Activated T-cell treated with anti-CD3 and anti-CD28 coated beads for 48 hours (primary cell): ENCODE measurements at regions not wholly inside any gene's neighbourhood (a gene's known extent, or its start where the extent isn't known, plus 50 kb on each side); places are given as distances from the start of the nearest gene placed in this dataset.

Experiments used
- DNase-seq: peaks from one replicate; pipeline ENCODE4 v3.0.0-alpha.2; 2020; ENCODE audit warnings: low read depth

DNA sequence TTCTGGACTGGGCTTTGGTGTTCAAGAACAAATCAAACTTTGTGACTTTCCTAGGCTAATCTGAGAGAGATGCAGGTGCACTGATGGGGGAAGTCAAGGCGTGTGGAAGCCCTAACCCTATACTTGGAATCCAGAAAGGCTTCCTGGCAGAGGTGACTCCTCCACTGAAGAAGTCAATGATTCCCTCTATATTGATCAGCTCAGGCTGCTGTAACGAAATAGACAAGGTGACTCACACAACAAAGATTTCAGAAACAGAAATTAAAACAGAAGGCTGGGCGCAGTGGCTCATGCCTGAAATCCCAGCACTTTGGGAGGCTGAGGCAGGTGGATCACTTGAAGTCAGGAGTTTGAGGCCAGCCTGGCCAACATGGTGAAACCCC is 69.6 kb upstream of the GGTA1 start:
- no peak for DNase-seq

DNA sequence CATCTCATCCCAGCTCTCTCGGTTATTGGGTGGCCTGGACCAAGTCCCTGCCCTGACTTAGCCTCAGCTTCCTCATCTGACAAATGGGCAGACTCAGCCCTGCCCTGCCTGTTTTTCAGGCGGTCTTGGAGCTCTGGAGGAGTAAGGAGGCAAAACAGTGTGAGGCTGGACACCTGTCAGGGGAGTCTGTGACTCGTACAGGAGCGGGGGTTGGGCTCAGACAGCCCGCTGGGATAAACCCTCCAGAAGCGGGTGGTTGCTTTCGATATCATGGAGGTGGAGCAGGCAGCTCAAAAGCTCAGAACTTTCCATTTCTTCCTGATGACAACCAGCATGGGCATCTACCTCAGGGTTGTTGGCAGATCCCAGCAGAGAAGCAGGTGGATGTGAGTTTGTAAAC is 72.9 kb upstream of the GGTA1 start:
- DNase-seq, result no peak

DNA sequence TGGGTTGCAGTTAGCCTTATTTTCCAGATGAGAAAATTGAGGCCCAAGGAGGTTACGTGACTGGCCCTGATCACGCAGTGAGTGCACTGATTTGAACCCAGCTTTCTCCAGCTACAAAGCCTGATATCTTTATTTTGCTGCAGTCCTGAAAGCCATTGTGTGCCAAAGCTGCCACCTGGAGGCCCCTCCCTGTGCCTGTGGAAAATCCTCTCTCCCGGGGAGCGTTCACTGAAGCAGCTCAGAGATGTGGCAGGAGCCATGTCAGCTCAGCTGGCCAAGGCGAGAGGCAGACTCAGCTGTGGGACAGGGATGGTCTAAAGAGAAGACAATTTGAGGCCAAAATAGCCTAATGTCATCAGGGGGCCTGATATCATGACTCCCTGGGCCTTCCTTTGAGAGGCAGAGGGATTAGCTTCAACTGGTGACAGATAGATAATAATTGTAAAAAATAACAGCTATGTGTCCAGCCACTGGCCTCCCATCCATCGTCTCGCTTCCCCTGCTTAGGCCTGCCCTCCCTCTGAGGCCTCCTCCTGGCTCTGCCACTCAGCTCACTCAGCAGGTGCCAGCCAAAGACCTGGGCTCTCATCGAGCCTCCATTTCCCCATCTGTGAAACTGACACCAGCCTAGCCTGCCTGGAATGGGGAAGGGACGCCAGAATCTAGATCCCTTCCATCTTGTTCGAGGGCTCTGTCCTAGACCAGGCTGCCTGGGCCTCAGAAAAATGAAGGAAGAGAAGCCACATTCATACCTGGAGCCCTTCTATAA is 74.3 kb upstream of the GGTA1 start:
- no peak for DNase-seq

DNA sequence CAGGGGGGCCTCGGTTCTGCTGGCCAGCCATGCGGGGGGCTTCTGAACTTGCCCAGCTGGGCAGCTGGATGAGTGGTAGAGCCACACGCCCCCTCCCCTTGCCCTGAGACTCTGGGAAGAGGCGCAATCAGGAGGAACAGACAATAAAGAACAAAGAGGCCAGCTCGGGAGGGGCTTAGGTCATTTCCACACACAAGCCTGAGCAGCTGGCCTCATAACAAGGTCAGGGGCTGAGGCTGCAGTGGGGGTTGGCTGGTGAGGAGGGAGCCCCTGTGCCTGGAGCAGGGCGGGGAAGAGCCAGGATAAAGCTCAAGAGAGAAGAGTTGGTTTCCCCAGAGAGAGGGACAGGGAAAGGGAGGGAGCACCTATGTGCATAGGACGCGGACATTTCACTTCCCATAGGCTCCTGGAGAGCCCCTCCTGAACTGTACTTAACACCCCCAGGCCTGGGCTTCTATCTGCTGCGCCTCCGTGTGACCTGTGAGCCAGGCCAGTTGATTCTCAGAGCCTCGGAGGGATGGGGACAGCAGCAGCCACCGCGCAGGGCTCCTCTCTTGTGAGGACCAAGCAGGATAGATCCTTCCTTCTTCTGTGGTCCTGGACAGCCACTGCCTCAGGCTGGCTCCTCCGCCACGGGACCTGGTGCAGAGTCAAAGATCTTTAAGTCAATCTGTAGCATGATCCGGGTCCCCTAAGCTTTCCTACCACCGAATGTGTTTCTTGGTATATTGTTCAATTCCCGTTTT is 75.3 kb upstream of the GGTA1 start:
- no peak for DNase-seq

DNA sequence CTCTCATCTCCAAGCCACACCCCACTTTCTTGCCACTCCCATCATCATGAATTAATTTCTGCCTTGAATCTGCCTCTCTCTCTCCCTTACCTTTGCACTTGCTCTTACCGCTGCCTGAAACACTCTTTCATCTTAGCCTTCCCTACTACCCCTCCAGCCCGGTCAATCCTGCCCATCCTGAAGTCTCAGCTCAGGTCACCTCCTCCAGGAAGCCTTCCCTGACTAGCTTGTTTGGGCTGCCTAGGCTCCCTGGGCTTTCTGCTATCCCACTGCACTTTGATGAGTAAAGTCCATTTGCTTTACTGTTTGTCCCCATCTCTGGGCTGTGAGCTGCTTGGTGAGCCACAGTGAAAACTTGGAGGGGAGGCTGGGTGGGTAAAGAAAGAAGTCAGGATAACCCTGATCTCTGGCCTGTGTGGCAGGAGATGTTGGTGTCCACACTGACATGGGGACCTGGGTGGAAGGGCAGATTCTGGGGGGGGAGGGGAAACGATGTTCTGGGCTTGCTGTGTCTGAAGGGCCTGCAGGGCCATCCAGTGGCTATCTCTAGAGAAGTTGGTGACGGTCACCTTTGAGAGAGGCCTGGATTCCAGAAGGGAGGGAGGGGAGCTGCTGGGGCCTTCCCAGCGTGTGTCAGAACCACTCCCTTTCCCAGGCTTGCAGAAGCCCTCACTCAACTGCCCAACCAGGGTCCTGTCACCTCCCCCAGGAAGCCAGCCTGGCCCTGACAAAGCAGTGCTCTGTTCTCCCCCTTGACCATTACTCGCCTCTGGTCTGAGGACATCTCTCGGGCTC is 75.0 kb upstream of the DAB2IP start:
- no peak for DNase-seq

DNA sequence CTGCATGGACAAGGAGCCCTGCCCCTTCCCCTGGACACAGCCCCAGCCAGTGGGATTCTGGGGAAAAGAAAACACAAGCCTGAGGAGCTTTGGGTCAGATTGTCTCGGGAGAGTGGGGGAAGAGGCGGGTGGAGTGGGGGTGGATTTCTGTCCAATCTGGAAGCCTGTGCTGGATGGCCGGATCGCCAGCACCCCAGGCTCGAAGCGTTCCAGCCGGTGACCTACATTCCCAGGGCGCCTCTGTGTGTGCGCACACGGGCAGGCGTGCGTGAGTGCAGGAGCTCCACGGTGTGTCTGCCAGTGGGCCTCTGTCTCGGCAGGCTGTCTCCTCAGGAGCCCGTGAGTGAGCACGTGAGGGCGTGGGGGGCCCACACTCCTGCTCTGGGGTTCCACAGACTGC is 74.3 kb upstream of the DAB2IP start:
- no peak for DNase-seq

DNA sequence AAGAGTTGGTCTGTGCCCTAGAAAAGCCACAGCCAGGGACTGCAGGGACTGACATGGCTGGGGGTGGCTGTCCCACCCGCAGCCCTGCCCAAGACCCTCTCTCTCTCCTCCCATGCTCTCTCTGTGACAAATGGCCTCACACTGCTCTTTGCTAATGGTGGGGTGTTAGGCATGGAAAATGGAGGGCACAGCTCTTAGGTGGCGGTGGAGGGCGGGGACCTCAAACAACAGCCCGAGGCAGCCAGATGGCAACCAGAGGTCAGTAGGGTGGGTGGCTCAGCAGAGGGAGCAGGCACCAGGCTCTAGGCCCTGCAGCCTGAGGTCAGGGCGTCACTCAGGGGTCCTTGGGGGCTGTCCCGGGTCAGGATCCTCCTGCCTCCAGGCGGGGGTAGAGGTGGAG is 73.9 kb upstream of the DAB2IP start:
- no peak for DNase-seq

DNA sequence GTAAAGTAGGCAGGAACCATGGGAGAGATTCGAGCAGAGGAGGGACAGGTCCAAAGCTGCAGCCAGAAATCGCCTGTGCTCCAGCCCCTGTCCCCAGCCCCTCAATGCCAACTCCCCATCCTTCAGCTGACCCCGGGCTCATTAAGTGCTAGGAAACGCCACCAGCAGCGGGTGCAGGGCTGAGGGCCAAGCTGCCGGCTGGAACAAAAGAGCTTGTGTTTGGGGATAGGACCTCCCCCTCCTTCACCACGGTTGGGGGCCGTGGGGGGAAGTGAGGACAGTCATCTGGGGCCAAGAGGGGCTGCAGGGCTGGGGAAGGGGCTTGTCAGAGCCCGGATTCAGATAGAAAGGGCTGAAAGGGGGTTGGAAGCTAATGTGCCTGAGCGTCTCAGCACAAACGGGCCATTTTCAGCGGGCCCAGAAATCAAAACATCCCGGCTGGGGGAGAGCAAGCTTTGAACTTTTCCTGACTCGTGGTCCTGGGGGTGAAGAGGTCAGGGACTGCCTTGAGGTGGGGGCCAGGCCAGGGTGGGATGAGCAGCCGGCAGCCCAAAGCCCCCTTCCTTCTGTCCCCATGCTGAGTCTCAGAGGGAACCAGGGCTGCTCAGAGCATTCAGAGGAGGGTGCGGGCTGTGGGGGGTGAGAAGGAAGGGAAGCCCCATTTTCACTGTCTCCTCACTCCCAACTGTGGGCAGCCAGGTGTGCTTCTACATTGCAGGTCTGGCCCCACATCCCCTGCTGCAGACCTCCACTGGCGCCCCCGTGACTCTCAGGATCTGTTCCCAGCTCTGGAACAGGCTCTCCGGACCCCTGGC is 69.4 kb upstream of the DAB2IP start:
- no peak for DNase-seq

DNA sequence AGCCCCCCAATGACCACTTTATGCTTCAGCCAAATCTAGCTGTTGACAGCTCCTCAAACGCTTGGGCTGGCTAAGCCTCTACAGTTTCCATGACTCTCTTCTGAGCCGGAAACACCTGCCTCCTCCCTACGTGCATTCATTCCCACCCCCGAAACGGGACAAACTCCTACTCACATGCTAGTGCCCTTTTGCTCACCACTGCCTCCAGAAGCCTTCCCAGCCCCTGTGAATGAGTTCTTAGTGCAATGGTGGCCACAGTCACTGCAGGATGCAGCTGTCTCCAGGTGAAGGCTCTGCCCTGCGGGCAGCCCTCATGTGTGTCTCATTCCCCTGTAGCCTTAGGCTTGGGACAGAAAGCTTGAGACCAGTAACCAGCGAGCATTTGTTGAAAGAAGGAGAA is 68.8 kb upstream of the DAB2IP start:
- no peak for DNase-seq

DNA sequence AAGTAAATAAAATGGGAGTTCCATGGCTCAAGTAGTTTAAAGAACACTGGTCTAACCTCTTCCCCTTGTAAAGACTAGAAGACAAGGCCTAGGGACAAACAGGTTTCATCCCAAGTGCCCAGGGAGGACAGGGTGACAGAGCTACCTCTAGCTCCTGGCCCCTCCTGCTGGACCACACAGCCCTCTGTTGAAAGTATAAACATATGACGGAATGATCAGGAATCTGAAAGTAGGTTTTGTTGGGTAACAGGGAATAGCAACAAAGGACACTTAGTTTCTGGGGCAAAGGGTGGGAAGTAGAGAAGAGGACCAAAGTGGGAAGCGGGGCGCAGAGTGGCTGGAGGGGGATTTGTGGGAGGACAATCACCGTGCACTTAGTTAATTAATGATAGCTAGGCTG is 67.0 kb upstream of the DAB2IP start:
- no peak for DNase-seq

DNA sequence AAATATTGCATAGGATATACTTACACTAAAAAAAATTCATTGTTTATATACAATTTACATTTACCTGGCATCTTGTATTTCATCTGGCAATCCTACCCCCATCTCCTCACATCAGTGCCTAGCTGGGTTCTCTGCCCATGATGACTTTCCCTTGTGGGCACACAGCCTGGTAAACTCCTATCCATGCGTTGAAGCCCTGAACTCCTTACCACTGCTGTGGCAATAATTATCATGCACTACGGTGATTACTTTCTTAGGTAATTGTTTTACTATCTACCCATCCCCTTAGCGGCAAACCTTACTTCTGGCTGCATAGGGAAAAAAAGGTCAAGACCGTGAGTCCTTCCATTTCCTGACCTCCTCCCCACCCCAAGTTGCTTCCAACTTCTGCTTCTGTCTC is 63.6 kb upstream of the DAB2IP start:
- DNase-seq, result no peak

DNA sequence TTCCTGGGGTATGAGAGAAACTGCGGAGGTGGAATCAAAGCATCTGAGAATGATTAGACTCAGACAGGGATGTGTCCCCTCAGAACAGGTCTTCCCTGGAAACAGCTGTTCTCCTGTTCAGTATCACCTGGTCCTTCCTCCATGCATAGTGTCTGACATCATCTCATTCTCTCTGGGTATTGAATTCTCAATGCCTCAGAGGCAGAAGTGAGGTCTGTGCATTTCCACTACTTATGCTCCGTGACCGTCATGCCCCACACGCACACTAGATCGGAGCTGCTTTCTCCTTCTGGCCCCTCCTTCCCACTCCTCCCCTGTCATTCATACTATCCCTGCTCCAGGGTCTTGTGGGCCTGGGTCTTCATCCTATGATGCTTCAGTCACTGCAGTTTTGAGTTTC is 61.4 kb upstream of the DAB2IP start:
- DNase-seq, result no peak

DNA sequence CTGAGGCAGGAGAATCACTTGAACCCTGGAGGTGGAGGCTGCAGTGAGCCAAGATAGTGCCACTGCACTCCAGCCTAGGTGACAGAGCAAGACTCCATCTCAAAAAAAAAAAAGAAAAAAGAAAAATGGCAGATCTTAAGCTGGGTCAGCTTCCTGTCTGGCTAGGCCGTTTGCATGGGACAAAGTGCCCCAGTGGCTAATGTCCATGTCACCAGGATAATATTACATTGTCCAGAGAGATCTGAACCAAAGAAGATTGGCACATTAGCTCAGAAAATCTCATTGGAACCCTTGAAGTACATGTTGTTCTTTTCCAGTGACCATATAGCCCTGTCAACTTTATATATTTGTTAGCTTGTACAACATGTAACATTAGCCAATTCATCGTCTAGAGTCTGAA is 59.2 kb upstream of the DAB2IP start:
- DNase-seq, result no peak

DNA sequence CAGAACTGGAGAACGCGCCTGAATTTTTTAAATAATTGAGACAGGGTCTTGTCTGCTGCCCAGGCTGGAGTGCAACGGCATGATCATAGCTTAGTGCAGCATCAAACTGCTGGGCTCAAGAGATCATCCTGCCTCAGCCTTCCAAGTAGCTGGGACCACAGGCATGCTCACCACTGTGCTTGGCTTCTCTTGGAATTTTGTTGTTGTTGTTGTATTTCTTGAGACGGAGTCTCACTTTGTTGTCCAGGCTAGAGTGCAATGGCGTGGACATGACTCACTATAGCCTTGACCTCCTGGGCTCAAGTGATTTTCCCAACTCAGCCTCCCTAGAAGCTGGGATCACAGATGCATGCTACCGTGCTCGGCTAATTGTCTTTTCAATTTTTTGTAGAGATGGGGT is 58.4 kb upstream of the DAB2IP start:
- no peak for DNase-seq

DNA sequence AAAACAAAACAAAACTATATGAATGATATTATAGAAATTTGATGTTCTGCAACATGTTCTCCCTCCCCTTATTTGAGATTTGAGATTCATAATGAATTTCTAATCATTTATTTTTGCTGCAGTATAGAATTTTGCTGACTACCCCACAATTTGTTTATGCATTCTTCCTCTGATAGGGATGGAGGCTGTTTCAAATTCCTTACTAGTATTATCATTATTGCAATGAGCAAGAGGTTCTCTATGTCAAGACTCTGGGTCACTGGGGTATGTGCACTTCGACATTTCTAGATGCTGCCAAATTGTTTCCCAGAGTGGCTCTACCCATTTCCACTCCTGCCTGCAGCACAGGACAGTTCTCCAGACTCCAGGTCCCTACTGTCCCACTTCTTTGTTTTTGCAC is 54.9 kb upstream of the DAB2IP start:
- no peak for DNase-seq

DNA sequence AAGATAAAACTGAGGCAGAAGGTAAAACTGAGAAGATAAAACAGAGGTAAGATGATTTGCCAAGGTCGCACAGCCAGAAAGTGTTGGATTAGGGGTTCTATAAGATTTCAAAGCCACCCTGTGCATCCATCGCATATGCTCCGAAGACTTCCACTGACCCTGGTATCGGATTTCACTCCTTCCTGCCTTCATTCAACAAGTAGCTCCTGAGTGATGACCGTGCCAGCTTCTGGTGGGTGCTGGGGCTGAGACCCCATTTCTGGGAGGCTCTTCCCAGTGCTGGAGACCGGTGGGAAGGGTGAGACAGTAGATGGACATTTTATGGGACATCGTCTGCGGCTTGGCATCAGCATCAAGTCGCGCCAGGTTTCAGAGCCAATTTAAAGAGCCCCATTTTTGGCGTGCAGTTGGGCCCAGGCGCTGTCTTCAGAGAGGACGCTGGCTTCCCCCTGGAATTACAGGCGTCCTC is 53.7 kb upstream of the DAB2IP start:
- DNase-seq, result no peak

DNA sequence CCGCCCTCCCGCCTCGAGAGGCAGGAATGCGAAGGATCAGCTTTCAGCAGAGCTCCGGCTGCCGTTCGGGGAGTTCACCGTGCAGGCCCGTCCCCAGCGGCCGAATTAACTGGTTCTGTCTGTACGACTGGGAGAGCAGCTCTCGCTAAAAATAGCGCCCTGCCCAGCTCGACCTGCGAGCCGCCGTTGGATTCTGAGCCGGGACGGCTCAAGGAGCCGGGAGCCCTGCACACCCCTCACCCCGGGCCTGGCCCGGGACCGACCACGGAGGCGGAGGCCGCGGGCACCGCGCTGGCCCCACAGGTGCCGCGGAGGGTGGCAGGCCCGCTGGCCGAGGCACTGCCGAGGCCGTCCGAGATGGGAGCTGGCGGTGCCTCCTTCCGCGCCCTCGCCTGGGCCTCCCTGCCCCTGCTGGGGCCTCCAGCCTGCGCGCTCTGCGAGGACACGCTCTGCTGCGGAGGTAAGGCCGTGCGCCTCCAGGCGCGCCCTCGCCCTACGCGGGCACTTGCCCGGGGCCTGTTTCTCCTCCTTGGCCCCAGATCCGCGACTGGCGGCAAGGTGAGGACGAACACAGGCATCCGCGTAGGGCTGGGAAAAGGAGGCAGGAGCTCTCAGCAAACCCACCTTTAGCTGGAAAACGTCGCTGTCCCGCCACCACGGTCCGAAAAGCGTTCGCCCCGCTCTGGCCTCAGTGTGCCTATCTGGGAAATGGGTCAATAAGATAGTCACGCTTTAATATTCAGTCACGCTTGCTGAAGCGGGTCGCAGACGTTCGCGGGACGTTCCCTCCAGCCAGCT is 53.1 kb upstream of the DAB2IP start:
- DNase-seq, result no peak

DNA sequence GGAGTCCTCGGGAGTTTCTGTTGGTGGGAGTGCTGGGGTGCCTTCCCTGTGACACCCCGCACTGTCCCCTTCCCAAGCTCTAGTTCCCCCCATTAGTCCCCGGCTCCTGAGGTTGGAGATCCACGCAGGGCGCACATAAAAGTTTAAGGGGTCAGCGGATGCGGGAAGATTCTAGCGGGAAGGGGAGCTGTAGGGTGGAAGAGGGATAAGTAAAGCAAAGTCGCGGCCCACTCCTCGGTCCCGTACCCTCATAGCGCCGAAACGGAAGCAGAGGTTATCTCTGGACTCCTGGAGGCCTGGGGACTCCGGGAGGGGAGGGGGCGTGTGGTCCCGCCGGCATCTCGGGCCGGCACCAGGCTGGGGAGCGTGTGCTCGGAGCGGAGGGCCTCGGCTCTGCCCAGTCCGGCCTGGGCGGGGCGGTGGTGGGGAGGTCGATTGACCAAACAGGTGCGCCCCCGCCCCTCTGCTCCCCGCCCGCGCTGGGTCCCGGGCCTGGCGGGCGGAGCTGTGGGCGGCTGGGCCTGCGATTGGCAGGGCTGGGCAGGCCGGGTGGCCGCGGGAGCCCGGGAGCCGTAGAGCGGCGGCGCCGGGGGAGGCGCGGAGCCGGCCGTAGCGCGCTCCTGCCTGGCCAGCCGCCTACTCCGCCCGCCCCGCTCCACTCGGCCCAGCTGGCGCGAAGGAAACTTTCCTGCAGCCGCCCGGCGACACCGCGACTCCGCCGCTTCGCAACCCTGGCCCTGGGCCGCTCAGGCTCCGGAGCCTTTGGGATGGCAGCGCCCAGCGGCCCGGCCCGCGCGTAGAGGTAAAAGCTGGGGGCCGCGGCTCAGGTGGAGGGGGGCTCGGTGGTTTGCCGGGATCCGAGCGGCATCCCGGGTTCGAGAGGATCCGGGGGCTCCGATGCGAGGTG is 52.2 kb upstream of the DAB2IP start:
- DNase-seq, result no peak

DNA sequence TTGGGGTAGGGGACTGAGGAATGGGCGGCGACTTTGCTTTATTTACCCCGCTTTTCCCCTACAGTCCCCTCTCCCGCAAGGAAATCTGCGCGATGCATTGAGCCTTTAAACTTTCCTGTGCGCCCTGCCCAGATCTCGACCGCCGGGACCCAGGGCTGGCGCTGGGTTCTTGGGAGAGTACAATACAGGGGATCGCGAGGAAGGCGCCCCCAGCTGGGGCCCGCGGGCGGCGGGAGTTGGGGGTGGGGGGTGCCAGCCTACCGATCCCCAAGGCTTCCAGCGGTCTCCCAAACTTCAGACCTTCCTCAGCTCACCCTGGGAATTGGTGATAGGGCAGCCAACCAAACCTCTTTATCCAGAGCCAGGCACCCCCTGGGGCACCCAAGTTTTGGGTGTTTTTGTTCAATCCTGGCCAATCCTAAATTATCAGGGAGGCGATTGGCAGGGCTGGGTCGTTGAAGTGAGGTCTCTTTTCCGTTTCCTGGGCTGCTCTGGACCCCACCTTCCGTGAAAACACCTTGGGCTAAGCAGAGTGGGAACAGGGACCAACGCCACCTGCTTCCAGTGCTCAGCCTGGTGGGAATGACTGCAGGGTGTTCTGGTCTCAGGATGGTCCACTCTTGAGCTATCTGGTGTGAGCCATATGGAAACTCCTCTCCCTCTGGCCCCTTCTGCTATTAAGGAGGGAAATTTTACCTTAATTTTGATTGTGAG is 51.4 kb upstream of the DAB2IP start:
- DNase-seq, result no peak

DNA sequence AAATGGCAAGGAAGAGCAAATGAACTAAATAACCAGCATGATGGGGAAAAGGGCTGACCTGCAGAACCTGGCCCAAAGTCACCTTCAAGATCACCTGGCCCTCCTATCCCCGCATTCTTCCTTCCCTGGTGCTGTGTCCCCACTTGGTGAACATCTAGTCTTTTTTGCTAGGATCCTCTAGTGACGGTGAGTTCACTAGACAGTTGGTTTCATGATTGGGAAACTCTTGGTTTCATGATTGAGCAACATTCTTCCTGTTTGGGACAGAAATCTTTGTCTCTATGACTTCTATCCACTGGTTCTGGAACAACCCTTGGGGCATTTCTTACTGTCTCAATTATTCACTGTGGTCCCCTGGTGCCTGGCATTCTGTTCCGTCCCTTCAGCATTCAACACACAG is 50.2 kb upstream of the DAB2IP start:
- DNase-seq, result no peak
